ENCODE measurements at regions not wholly inside any gene's neighbourhood (a gene's known extent, or its start where the extent isn't known, plus 50 kb on each side); places are given as distances from the start of the nearest gene placed in this dataset.

GRCh38 chr12:65615118-65615517 lies 209.2 kb upstream of the HMGA2 start:
- no peaks in the 10 kb centered on the region for H3K27me3 ChIP-seq (ENCODE audit: control insufficient read depth in 2 of 2, insufficient read depth in 2 of 2, low read length in 2 of 2)
- H4K20me1 ChIP-seq (replicated peaks; ENCODE audit: control insufficient read depth, extremely low read depth, insufficient read depth, low read length): no peaks in the 10 kb centered on the region
- no peak overlapping the region for H3K4me3 ChIP-seq (replicated peaks in 1 of 3; ENCODE audit: insufficient read depth in 1 of 3, low read depth in 1 of 3, low read length in 3 of 3)
- ChIA-PET POLR2A (no interaction called here), CTCF (no interaction called here)
- DNase-seq (ENCODE audit: low read depth, low spot score) (no peak), FAIRE-seq (no peak)
- intact Hi-C loops (cut with micrococcal nuclease) (no loop called here), dilution Hi-C loops (cut with MboI; ENCODE audit: extremely low pct_ligation_motif_present, low sequenced_read_pairs) (no loop called here)
- H3K9me1 ChIP-seq (replicated peaks; ENCODE audit: control insufficient read depth, extremely low read depth, insufficient read depth, low read length): no peaks in the 10 kb centered on the region
- BruUV-seq (replicated peaks): no TSS peak
- no peak overlapping the region for H3K4me2 ChIP-seq (ENCODE audit: insufficient read depth, low read length)
- H3K27ac ChIP-seq (ENCODE audit: insufficient read depth, low read depth, low read length): no peak overlapping the region
- no peak overlapping the region for H3K9ac ChIP-seq (replicated peaks; ENCODE audit: extremely low read depth, insufficient read depth, low read length)
- H3K36me3 ChIP-seq (ENCODE audit: control insufficient read depth in 2 of 2, extremely low read depth in 1 of 2, insufficient read depth in 2 of 2, low read length in 2 of 2): no peaks in the 10 kb centered on the region
- H3K9me3 ChIP-seq (replicated peaks; ENCODE audit: control insufficient read depth, insufficient read depth, low read length): no peaks in the 10 kb centered on the region
- H3K79me2 ChIP-seq (ENCODE audit: control insufficient read depth, insufficient read depth, low read length): no peaks in the 10 kb centered on the region
- TF ChIP-seq POLR2A (IDR thresholded peaks at IDR 0.05; ENCODE audit: low read depth, low read length) (no peak), MAX (IDR thresholded peaks at IDR 0.05; ENCODE audit: insufficient read depth, insufficient read length) (no peak), MYC (IDR thresholded peaks at IDR 0.05; ENCODE audit: low read depth, low read length) (no peak), GATA2 (IDR thresholded peaks at IDR 0.05; ENCODE audit: insufficient read depth, insufficient read length, low read depth, low read length) (no peak), EZH2 (IDR thresholded peaks at IDR 0.05; ENCODE audit: borderline replicate concordance, low read depth, low read length, severe bottlenecking) (no peak), POLR2AphosphoS5 (IDR thresholded peaks at IDR 0.05; ENCODE audit: insufficient read depth, low read depth, low read length) (no peak), JUN (IDR thresholded peaks at IDR 0.05; ENCODE audit: borderline replicate concordance, insufficient read depth, insufficient read length, low read depth) (no peak), FOS (IDR thresholded peaks at IDR 0.05; ENCODE audit: borderline replicate concordance, insufficient read depth, low read length) (no peak), CTCF (IDR thresholded peaks at IDR 0.05; ENCODE audit: extremely low read depth in 1 of 2, insufficient read depth in 1 of 2, low read depth in 1 of 2, low read length in 2 of 2) (no peak)
- peaks cover 35% of the 10 kb centered on the region for H3K4me1 ChIP-seq (ENCODE audit: control insufficient read depth, extremely low read depth, insufficient read depth, low read length)
- no peak overlapping the region for H2AFZ ChIP-seq (ENCODE audit: low read depth, low read length)
